Psoas muscle (tissue), 7 donors: ENCODE measurements at regions not wholly inside any gene's neighbourhood (a gene's known extent, or its start where the extent isn't known, plus 50 kb on each side); places are given as distances from the start of the nearest gene placed in this dataset.
A peak's percentile ranks its signal among the peaks of the same experiment; 100 is the strongest.

Source experiments
- ATAC-seq, 4 donors: fragments of 200-7000 bp; cut with Tn5 transposase; one replicate each; pipeline ENCODE4 v1.9.1; 2020; ENCODE audit warnings: moderate library complexity in 3 of 4, mild to moderate bottlenecking in 2 of 4
- DNase-seq, 2 donors: peaks; one replicate each; pipeline ENCODE4 v3.0.0-alpha.2; 2020
- H3K27ac ChIP-seq: fragments of 200-600 bp; one replicate; pipeline ENCODE4 v1.8.0; 2022
- H3K27me3 ChIP-seq, 3 donors: fragments of 200-600 bp in 1 of 3; one replicate each; pipeline versions ENCODE4 v1.6.1 to v1.8.0; 2013 to 2022; ENCODE audit warnings: low read length in 2 of 3, mild to moderate bottlenecking in 2 of 3, moderate library complexity in 1 of 3; ENCODE audit not compliant: insufficient read depth in 3 of 3
- H3K36me3 ChIP-seq, 2 donors: fragments of 200-600 bp in 1 of 2; one replicate each; pipeline versions ENCODE4 v1.6.1 to v1.8.0; 2013 to 2022; ENCODE audit warnings: low read depth in 1 of 2, mild to moderate bottlenecking in 1 of 2, moderate library complexity in 1 of 2; ENCODE audit not compliant: insufficient read depth in 1 of 2
- H3K4me1 ChIP-seq: fragments of 200-600 bp; one replicate; pipeline ENCODE4 v1.8.0; 2022
- H3K4me3 ChIP-seq: fragments of 200-600 bp; one replicate; pipeline ENCODE4 v1.8.0; 2022; ENCODE audit warnings: mild to moderate bottlenecking
- H3K9me3 ChIP-seq: fragments of 200-600 bp; one replicate; pipeline ENCODE4 v1.8.0; 2022
- CTCF ChIP-seq: fragments of 200-600 bp; IDR thresholded peaks from one replicate; pipeline ENCODE4 v1.8.0; 2022; ENCODE audit warnings: antibody characterized with exemption
- WGBS, 3 donors: extraction: QIAGEN DNeasy Blood & Tissue Kit; methylation state at CpG; one replicate each; pipeline versions ENCODE4 v1.1.6 to v1.1.7; 2013; 5-methylcytosine and 5-hydroxymethylcytosine counted together
- intact Hi-C, 2 donors: fragments of 100-400 bp; cut with DNase I; formaldehyde crosslinking; loops; one replicate each; pipeline versions ENCODE4 v1.11.0 to v1.14.2; 2022
- donor health status: healthy with polysubstance abuse.
- donor health status: DM: no; HTN: no; CAD: no; lungs with moderate emphysema.
- donor health status: Bipolar disorder and iron deficiency.
- donor health status: healthy.
- donor health status: DM: yes; HTN: yes; CAD: no.
- donor health status: DM: no; HTN: no; CAD: no.
- donor health status: DM: yes; HTN: yes; CAD: no.

- Histone ChIP-seq H3K4me1 (no peaks in the 10 kb centered on the region), H3K36me3 (no peaks in the 10 kb centered on the region), H3K27ac (no peak overlapping the region), H3K27me3 (no peaks in the 10 kb centered on the region), H3K4me3 (no peak overlapping the region), H3K9me3 (no peaks in the 10 kb centered on the region)
- no peak for DNase-seq
- intact Hi-C loops, result no loop called here
- no peak for ATAC-seq
- no peak for TF ChIP-seq CTCF
Observed at GRCh38 chr11:97107604-97108003, 717.8 kb downstream of the JRKL start.

GRCh38 chr11:97109078-97109477 lies 719.3 kb downstream of the JRKL start:
- H3K4me1 ChIP-seq, result no peaks in the 10 kb centered on the region
- no peaks in the 10 kb centered on the region for H3K9me3 ChIP-seq
- intact Hi-C loops, result no loop called here
- no peak overlapping the region for H3K27ac ChIP-seq
- no peak for DNase-seq
- 71 to 90% (median 87%) methylated on average over 1 of the region's 1 CpG for WGBS, 3 donors
- H3K36me3 ChIP-seq, result no peaks in the 10 kb centered on the region
- TF ChIP-seq CTCF, result no peak
- no peak overlapping the region for H3K4me3 ChIP-seq
- no peaks in the 10 kb centered on the region for H3K27me3 ChIP-seq
- ATAC-seq, result no peak

DNA sequence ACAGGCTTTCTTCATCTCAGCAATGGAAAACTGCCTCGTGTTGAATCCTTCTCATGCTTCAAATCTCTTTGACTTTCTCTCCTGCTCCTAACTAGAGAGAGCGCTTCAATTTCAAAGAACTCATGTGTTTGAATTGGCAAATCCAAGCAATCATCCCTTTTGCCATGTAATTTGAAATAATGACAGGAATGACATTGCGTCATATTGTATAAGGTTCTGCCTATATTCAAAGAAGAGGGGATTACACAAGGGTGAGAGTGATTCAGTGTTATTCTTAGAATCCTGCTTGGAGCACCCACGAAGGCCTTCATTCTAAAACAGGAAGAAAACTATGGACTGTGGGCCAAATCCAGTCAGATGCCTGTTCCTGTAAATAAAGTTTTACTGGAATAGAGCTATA lies 720.6 kb downstream of the JRKL start:
- Histone ChIP-seq H3K4me1 (no peaks in the 10 kb centered on the region), H3K9me3 (no peaks in the 10 kb centered on the region), H3K36me3 (no peaks in the 10 kb centered on the region), H3K27me3 (no peaks in the 10 kb centered on the region), H3K4me3 (no peak overlapping the region), H3K27ac (no peak overlapping the region)
- WGBS, 3 donors, result 70 to 74% (median 73%) methylated on average over 4 of the region's 4 CpGs
- ATAC-seq (no peak), DNase-seq (no peak)
- TF ChIP-seq CTCF, result no peak
- intact Hi-C loops, result no loop called here

GRCh38 chr11:97111559-97111958 lies 721.7 kb downstream of the JRKL start:
- peak in 1 of 2 donors; percentile 18 for DNase-seq
- Histone ChIP-seq H3K27me3 (no peaks in the 10 kb centered on the region), H3K9me3 (no peaks in the 10 kb centered on the region), H3K27ac (no peak overlapping the region), H3K4me1 (no peaks in the 10 kb centered on the region), H3K4me3 (no peak overlapping the region), H3K36me3 (no peaks in the 10 kb centered on the region)
- TF ChIP-seq CTCF, result no peak
- ATAC-seq, result no peak
- WGBS, 3 donors, result 93 to 94% (median 94%) methylated on average over 11 of the region's 11 CpGs
- intact Hi-C loops, result no loop called here

DNA sequence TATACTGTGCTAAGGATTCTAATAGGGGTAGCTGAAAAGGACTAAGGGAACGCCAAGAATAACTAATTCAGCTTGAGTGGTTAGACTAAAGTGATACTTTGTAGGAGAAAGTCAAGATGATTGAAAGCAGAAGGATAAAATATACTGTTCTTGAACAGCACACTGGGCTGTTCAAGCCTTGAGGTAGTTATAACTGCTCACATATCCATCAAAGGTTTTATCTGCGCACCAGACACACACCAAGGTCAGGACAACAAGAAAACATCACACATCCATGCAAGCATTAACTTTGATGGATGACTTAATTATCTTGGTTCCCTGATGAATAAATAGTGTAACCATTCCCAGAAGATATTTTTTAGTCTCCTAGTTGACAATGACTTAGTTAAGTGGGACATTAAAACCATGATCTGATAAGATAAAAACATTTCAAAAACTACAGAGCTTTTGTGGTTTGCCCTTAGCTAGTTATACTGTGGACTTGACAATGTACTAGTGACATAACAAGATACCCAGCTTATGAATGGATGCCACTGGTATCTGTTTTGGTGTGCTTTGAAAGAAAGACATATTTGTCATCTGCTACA lies 728.9 kb downstream of the JRKL start:
- intact Hi-C loops, result no loop called here

More for the DNA sequence above, 728.9 kb downstream of the JRKL start:
- WGBS, 3 donors, result 67 to 79% (median 73%) methylated on average over 2 of the region's 2 CpGs
- Histone ChIP-seq H3K27ac (no peak overlapping the region), H3K27me3 (no peaks in the 10 kb centered on the region), H3K4me3 (no peak overlapping the region), H3K36me3 (no peaks in the 10 kb centered on the region), H3K9me3 (no peaks in the 10 kb centered on the region), H3K4me1 (no peaks in the 10 kb centered on the region)
- no peak for ATAC-seq
- no peak for TF ChIP-seq CTCF
- no peak for DNase-seq
